ENCODE measurements at regions not wholly inside any gene's neighbourhood (a gene's known extent, or its start where the extent isn't known, plus 50 kb on each side); places are given as distances from the start of the nearest gene placed in this dataset.

DNA sequence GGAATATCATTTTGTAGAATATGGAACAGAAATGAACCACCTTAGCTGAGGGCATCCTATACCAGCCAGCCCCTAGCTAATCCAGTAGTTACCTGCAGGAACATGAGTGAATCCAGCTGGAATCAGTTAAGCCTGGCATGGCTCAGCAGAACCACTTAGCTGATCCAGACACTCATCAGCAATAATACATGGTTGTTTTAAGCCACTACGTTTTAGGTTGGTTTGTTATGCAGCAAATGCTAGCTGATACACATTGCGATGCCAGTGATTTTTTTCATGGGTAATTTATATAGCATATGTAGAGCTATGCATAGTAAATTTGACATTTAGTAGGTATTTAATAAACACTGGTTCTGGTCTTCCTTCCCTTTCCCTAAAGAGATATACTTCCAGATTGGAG, 201.9 kb upstream of the JAG1 start:
- no peak for TF ChIP-seq POLR2AphosphoS5 (IDR thresholded peaks at IDR 0.05)
- TF ChIP-seq POLR2A (IDR thresholded peaks at IDR 0.05; ENCODE audit: low read depth), result no peak
- TF ChIP-seq, protein P1, sequence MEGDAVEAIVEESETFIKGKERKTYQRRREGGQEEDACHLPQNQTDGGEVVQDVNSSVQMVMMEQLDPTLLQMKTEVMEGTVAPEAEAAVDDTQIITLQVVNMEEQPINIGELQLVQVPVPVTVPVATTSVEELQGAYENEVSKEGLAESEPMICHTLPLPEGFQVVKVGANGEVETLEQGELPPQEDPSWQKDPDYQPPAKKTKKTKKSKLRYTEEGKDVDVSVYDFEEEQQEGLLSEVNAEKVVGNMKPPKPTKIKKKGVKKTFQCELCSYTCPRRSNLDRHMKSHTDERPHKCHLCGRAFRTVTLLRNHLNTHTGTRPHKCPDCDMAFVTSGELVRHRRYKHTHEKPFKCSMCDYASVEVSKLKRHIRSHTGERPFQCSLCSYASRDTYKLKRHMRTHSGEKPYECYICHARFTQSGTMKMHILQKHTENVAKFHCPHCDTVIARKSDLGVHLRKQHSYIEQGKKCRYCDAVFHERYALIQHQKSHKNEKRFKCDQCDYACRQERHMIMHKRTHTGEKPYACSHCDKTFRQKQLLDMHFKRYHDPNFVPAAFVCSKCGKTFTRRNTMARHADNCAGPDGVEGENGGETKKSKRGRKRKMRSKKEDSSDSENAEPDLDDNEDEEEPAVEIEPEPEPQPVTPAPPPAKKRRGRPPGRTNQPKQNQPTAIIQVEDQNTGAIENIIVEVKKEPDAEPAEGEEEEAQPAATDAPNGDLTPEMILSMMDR (IDR thresholded peaks at IDR 0.05), result no peak
- TF ChIP-seq EP300 (IDR thresholded peaks at IDR 0.05), result no peak
